ENCODE measurements at regions not wholly inside any gene's neighbourhood (a gene's known extent, or its start where the extent isn't known, plus 50 kb on each side); places are given as distances from the start of the nearest gene placed in this dataset.

DNA sequence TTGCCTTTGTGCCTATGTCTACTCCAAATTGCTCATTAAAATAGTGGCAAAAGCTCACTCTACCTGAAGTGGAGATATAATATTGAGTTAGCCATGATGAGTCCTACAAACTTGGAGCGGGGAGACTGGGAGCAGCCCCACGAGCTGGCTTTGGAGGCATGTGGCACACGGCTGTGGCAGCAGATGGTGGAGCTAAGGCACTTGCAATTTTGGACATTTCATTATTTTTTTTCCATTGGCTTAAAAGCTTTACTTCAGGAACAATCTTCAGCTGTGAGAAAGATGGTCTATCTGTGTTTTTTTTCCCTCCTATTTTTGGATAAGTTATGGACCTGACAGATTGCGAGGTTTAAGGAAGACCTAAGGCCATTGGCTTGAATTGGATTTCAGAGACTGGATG, 578.3 kb downstream of the CMPK2 start:
- H3K27ac Mint-ChIP-seq: no peak overlapping the region
- H3K4me1 Mint-ChIP-seq: no peaks in the 10 kb centered on the region
- no peak overlapping the region for H3K4me3 Mint-ChIP-seq
- DNase-seq: no peak
- H3K27me3 Mint-ChIP-seq: no peaks in the 10 kb centered on the region
- ChIA-PET CTCF (no interaction called here), POLR2A (no interaction called here)
- H3K9me3 Mint-ChIP-seq: peaks cover 2% of the 10 kb centered on the region
- no peaks in the 10 kb centered on the region for H3K36me3 Mint-ChIP-seq (ENCODE audit: low read depth)

DNA sequence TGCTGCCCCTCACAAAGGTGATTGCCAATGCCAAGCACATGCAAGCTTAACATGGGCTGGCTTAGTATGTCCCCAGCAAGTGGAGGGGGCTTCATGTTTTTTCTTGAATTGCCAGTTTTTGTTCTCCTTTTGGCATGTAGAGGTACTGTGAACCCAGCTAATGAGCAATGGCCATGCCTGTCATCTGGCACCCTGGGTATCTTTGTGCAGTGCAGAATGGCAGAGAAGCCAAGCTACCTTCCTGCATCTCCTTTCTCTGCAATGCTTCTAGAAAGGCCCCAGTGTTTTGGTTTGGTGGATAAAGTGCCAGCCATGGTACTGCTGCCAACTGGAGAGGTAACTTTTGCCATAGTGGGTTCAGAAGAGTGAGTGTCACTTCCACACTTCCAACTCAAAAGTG, 576.9 kb downstream of the CMPK2 start:
- no peaks in the 10 kb centered on the region for H3K4me1 Mint-ChIP-seq

DNA sequence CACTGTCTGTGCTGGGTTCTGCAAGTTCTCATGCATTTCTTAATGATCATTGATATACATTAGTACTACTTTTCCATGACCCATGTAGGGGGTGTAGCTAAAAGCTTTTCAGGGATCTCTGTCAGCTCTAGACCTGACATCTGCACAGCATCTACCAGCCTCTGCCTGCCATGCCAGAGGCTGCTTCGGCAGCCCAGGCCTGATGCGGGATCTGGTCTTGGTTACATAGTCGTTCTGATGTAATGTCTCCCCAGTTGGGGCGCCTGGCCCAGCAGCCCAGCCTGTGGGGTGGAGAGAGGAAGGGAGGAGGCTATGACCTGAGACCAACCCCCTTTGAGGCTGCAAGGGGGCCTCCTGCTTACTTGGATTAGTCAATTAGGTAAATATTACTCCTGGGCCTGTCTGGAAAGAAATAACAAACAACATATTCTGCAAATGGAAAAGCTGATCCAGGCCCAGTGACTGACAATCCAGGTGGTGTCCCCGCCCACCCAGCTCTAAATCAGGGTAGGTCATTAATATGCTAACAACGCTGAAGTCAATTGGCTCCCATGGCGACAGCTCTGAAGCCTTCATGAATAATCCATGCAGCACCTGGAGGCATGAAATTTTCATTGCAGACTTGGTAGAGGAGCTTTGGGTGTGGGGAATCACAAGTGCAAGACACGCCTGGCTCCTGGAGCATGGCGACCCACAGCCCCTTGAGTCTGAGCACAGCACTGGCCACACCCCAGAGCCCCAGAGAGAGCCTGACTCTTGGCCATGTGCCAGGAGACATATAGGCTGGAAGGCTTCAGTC, 575.3 kb downstream of the CMPK2 start:
- Mint-ChIP-seq H3K9me3 (peaks cover 2% of the 10 kb centered on the region), H3K27me3 (no peaks in the 10 kb centered on the region), H3K27ac (no peak overlapping the region), H3K4me1 (no peaks in the 10 kb centered on the region), H3K4me3 (no peak overlapping the region), H3K36me3 (ENCODE audit: low read depth) (no peaks in the 10 kb centered on the region)
- no peak for DNase-seq
- ChIA-PET POLR2A (no interaction called here), CTCF (no interaction called here)

More for the DNA sequence above, 576.9 kb downstream of the CMPK2 start:
- no peaks in the 10 kb centered on the region for H3K36me3 Mint-ChIP-seq (ENCODE audit: low read depth)
- H3K27me3 Mint-ChIP-seq: no peaks in the 10 kb centered on the region
- no peak overlapping the region for H3K27ac Mint-ChIP-seq
- peaks cover 2% of the 10 kb centered on the region for H3K9me3 Mint-ChIP-seq
- POLR2A ChIA-PET: no interaction called here
- H3K4me3 Mint-ChIP-seq: no peak overlapping the region
- no peak for DNase-seq
- CTCF ChIA-PET: no interaction called here

DNA sequence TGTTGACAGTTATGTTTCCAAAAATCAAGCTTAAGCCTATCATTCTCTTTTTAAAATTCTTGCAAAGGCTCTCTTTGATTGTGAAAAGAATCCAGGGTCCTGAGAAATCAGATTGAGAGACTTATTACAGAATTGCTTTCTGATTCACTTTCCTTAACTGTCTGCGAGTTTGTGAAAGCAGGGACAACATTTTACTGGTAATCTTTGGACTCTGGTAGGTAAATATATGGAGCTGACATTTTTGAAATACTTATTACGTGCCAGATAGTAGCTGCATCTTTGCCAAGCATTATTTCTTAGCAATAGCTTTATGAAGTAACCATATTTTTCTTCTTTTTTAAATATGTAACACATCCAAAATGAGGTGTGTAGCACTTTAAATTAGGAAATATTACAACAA, 570.9 kb downstream of the CMPK2 start:
- POLR2A ChIA-PET: no interaction called here

DNA sequence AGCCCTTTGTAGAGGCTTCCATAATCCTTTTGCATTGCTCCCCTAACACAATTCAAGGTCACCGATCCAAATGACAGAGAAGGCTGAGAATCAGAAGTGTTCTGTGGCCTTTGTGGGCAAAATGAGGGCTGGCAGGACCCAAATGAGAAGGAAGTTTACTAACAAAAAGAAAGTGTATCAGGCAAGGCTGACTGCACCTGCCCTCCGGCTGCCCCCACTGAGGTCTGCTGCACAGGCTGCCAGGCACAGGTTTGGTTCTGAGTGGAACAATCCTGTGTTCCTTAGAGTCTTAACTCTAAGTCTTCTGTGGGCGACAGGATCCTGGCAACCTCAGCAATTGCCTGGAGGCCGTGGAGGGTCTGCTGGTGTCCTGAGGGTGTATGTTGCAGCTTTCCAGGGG, 568.5 kb downstream of the CMPK2 start:
- Mint-ChIP-seq H3K27me3 (no peaks in the 10 kb centered on the region), H3K9me3 (no peaks in the 10 kb centered on the region), H3K27ac (no peak overlapping the region), H3K36me3 (ENCODE audit: low read depth) (no peaks in the 10 kb centered on the region), H3K4me1 (no peaks in the 10 kb centered on the region), H3K4me3 (no peak overlapping the region)
- no peak for DNase-seq
- ChIA-PET CTCF (no interaction called here), POLR2A (no interaction called here)

More for the DNA sequence above, 570.9 kb downstream of the CMPK2 start:
- no peaks in the 10 kb centered on the region for H3K27me3 Mint-ChIP-seq
- H3K36me3 Mint-ChIP-seq (ENCODE audit: low read depth): no peaks in the 10 kb centered on the region
- no peak for DNase-seq
- H3K9me3 Mint-ChIP-seq: peaks cover 2% of the 10 kb centered on the region
- H3K27ac Mint-ChIP-seq: no peak overlapping the region
- H3K4me3 Mint-ChIP-seq: no peak overlapping the region
- no peaks in the 10 kb centered on the region for H3K4me1 Mint-ChIP-seq
- CTCF ChIA-PET: no interaction called here

DNA sequence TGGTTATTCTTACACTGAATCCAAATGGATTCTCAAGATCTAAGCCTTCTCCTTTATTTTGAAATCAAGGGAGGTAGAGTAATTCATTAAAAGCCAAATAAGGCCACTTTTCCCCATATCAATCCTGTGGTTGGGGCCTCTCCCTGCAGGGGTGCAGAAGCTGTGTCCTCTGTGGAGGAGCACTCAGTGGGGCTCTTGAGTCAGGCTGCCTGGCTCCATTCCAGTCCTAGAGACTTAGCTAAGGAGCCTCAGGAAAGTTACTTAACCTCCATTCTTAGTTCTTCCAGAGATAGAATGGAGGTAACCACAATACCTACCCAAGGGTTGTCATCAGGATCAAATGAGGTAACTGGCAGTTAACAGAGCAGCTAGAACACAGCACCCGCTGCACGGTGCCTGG, 564.3 kb downstream of the CMPK2 start:
- Mint-ChIP-seq H3K4me1 (no peaks in the 10 kb centered on the region), H3K27me3 (no peaks in the 10 kb centered on the region), H3K36me3 (ENCODE audit: low read depth) (no peaks in the 10 kb centered on the region), H3K27ac (no peak overlapping the region), H3K9me3 (peaks cover 3% of the 10 kb centered on the region), H3K4me3 (no peak overlapping the region)
- ChIA-PET CTCF (no interaction called here), POLR2A (no interaction called here)
- DNase-seq: no peak

DNA sequence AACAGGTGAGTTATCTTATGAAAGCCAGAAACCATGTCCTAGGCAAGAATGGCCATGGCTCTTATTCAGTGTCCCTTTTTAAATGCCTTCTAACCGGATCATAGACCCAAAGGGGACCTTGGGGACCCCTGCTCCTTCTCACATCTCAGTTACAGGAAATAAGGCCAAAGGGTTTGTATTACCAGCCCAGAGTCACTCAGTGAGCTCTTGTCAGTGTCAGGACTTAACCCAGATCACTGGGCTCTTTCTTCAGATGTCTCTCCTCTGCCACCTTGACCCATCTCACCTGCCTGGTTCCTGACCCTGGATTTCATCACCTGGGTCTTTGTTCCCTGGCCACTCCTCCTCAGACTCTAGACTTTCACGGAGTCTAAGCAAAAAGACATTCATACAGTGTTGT, 556.7 kb downstream of the CMPK2 start:
- Mint-ChIP-seq H3K4me1 (no peaks in the 10 kb centered on the region), H3K36me3 (ENCODE audit: low read depth) (no peaks in the 10 kb centered on the region), H3K27me3 (no peaks in the 10 kb centered on the region), H3K9me3 (peaks cover 5% of the 10 kb centered on the region), H3K4me3 (no peak overlapping the region), H3K27ac (no peak overlapping the region)
- ChIA-PET CTCF (no interaction called here), POLR2A (no interaction called here)
- DNase-seq: no peak

DNA sequence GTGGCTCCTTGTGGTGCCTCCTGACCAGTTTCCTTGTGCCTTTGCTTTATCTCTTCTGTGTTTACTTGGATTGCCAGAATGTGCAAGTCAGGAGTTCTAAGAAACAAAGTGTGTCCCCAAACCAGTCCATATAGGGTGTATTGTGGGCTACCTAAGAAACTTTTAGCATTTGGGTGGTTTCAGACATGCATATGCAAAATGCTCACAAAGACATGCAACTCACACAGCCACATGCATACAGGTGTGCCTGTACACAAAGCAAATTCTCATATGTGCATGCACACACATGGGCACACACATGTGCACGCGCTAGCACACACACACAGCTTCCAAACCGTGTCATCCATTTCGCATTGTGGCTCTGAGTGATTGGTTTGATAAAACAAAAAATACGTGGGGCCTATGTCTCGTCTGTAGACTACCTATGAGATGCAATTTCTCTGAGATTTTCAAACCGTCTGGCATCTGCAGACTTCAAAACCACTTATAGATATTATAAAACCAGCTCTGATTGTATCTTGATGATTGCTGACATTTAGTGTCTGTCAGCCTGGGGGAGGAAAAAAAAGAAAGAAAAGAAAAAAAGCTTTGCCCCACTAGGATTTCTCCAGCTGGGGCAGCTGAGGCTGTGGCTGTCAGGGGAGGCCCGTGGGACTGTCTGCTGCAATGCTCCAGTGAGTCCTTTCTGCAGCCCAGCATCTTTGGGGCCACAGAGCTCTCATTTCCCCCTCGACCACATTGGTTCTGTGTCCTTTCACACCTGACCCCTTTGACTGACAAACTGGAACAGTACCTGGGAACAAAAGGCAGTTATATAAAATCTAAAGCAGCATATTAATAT, 556.1 kb downstream of the CMPK2 start:
- no peaks in the 10 kb centered on the region for H3K36me3 Mint-ChIP-seq (ENCODE audit: low read depth)
- no peak overlapping the region for H3K27ac Mint-ChIP-seq
- H3K4me1 Mint-ChIP-seq: no peaks in the 10 kb centered on the region
- no peaks in the 10 kb centered on the region for H3K27me3 Mint-ChIP-seq
- ChIA-PET CTCF (no interaction called here), POLR2A (no interaction called here)
- H3K9me3 Mint-ChIP-seq: peaks cover 5% of the 10 kb centered on the region
- no peak overlapping the region for H3K4me3 Mint-ChIP-seq
- DNase-seq: no peak

DNA sequence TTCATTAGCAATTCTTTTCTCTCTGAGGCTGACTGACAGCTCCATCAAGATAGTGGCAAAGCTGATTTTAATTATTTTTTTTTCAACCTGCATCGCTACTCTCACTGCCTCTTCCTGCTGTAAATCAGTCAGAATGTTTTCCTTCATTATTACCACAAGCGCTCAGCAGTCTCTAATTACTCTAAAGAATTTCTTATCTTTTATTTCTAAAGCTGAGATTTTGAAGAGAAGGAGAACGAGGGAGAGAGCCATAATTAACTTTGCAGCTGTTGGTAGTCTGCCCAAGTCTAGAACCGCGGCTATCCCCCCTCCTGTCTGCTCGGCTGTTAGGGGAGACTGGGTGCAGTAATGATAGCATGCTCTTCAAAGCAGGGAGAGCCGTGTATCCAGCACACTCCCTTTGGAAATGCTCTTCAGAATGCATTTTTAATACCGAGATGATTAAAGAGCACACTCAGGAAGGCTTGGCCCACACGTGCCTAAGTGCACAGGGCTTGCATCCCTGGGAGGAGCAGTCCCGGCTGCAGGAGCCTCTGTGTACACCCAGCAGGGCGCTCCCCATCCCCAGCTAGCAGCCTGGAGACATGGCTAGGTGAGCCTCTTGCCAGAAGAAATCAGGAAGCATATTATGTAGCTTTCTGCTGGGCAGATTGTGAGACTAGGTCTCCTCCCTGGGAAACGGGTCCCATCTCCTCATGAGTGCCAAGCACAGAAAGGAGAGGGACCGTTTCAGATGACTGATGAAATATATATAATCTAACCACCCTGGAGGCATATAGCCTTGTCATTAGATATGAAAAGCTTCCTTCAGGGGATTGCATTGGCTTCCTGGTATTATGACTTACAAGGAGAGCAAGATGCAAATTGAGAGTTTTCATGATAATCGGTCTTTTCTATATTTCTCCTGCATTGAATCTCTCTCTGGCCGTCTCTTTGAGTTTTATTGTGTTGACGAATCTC, 555.2 kb downstream of the CMPK2 start:
- Mint-ChIP-seq H3K36me3 (ENCODE audit: low read depth) (no peaks in the 10 kb centered on the region), H3K4me3 (no peak overlapping the region), H3K27me3 (no peaks in the 10 kb centered on the region), H3K27ac (no peak overlapping the region), H3K9me3 (peaks cover 5% of the 10 kb centered on the region), H3K4me1 (no peaks in the 10 kb centered on the region)
- ChIA-PET CTCF (no interaction called here), POLR2A (interaction anchor here (0.6 kb wide), 1 partner anchor 35 kb away, joined by 3 read pairs; no protein-coding TSS in a partner anchor)
- DNase-seq: no peak

DNA sequence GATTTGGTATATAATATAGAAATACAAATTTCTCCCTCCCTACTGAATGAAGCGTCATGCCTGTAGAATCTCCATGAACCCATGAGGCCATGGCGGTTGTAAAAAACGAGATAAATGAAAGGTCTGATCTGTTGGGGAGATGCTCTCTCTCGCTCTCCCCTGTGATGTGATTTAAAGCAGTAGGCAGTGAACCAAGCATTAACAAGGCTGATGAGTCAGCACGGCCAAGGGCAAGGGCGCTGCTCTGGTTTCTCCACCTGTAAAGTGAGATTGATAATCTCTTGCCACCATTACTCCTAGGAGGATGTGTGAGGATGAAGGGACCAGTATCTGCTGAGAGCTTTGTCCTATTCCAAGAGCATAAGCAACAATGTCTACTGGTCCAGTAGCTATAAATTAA, 553.3 kb downstream of the CMPK2 start:
- no peak for DNase-seq
- no peak overlapping the region for H3K27ac Mint-ChIP-seq
- CTCF ChIA-PET: interaction anchor here (0.9 kb wide), 1 partner anchor 37 kb away, joined by 3 read pairs; no protein-coding TSS in a partner anchor
- H3K27me3 Mint-ChIP-seq: no peaks in the 10 kb centered on the region
- H3K4me1 Mint-ChIP-seq: no peaks in the 10 kb centered on the region
- POLR2A ChIA-PET: no interaction called here
- H3K36me3 Mint-ChIP-seq (ENCODE audit: low read depth): no peaks in the 10 kb centered on the region
- no peaks in the 10 kb centered on the region for H3K9me3 Mint-ChIP-seq
- no peak overlapping the region for H3K4me3 Mint-ChIP-seq

DNA sequence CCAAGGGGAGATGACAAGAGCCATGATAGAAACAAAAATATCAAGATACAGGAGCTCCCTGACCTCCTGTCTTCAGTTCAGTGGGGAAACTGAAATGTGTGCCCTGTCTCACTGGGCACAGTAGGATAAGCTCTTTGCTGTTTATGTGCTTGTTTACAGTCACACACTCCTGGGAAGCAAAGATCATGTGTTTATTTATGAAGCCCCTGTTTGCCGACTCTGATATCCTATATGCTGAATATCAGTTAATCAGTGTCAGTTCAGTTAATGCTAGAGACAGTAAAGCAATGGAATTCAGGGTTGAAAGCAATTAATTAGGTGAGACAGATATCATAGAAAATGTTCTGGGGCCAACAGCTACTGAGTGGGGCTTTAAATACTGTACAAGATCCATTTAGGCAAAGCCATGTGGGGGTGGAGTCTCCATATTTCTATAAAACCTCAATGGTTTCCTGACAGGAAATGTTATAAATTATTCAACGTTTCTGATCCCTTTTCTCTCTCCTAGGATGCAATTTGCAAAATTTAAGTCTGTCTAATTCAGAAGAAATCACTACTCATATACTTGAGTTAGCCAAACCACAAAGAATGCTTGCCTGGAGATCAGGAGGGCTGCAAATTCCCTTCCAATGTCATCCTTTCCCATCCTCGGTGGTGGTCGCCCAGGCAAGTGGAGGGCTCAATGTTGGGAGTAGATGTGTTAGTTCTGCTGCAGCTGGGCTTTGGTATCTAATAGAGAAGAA, 551.3 kb downstream of the CMPK2 start:
- Mint-ChIP-seq H3K27me3 (no peaks in the 10 kb centered on the region), H3K9me3 (no peaks in the 10 kb centered on the region), H3K4me3 (no peak overlapping the region), H3K4me1 (no peaks in the 10 kb centered on the region), H3K36me3 (ENCODE audit: low read depth) (no peaks in the 10 kb centered on the region), H3K27ac (no peak overlapping the region)
- no peak for DNase-seq
- POLR2A ChIA-PET: no interaction called here
- CTCF ChIA-PET: no interaction called here

DNA sequence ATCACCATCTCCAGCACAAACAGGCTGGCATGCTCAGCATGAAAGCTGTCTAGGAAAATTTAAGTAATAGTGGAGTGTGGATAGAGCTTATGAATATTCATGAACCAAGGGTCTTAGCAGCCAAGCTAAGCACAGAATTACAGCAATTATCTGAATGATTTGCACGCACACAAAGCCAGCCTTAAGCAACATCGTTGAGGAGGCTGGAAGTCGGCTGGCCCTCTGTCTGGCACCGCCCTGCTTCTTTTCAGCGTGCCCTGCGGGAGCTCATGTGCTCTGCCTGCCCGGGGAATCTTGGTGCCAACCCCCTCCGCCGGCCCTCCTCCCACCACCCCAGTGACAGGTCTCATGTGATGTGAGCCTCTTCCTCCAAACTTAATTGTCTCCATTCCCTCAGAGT, 540.1 kb downstream of the CMPK2 start:
- Mint-ChIP-seq H3K27me3 (no peaks in the 10 kb centered on the region), H3K9me3 (peaks cover 9% of the 10 kb centered on the region), H3K4me3 (no peak overlapping the region), H3K27ac (no peak overlapping the region), H3K36me3 (ENCODE audit: low read depth) (no peaks in the 10 kb centered on the region), H3K4me1 (no peaks in the 10 kb centered on the region)
- POLR2A ChIA-PET: no interaction called here
- no peak for DNase-seq
- CTCF ChIA-PET: no interaction called here
